HG03565 (cell line): ENCODE measurements at regions not wholly inside any gene's neighbourhood (a gene's known extent, or its start where the extent isn't known, plus 50 kb on each side); places are given as distances from the start of the nearest gene placed in this dataset.

ENCODE experiments used
- ATAC-seq: cut with Tn5 transposase; IDR thresholded peaks from one replicate; pipeline ENCODE4 v1.9.1; 2021; ENCODE audit warnings: mild to moderate bottlenecking, moderate library complexity; ENCODE audit not compliant: unreplicated experiment

GRCh38 chrX:15985937-15986336, 131.3 kb upstream of the AP1S2 start:
- ATAC-seq, result no peak

DNA sequence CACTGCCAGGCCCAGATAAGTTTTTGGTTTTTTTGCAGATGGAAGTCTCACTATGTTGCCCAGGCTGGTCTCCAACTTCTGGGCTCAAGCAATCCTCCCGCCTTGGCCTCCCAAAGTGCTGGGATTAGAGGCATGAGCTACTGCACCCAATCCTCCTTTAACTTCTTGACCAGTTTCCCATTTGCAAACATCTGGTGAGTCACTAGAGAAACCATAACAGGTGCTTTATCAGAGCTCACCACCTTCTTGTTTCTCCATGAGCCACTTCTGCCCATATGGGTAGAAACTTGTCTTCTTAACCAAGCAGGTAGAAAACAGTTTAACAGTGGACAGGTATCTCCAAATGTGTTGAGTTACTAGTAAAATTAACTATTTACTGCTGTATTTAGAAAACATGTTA, 128.4 kb upstream of the AP1S2 start:
- ATAC-seq, result no peak

DNA sequence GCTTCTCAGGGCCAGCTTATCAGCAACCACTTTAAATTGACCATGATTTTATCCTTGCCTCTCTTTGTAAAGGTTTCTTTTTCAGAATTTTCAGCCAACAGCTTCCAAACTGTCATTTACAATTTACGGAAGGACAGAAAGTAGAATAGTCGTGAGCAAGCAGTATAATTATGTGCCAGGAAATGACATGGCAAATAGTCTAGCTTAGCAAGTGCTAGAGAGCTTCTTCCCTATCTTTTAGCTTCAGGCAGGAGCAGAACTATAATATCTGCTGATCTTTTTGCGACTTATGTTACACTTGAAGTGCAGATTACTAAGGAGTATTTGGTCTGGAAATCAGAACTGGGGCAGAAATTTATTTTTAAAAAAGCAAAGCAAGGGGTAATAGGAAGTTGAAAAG, 123.0 kb upstream of the AP1S2 start:
- ATAC-seq, result no peak

DNA sequence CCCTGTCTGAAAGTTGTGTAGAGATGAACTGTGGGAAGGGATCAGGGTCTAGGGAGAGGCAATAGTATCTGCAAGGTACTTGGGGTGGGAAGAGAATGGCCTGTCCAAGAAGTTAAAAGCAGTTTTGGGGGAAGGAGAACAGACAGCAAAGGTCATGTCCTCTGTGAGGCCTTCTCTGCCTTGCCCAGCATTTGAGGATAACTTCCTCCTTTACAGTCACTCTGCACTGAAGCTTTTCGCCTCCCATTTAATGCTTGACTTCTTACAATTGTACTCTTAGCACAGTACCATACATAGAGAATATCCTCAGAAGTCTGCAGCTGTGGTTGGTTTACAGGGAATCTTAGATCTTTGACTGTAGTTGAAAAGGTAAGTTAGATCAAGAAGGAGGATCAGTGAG, 121.8 kb upstream of the AP1S2 start:
- no peak for ATAC-seq

- no peak for ATAC-seq
Measured at GRCh38 chrX:15973946-15974345, 119.3 kb upstream of the AP1S2 start.

- no peak for ATAC-seq
Measured at GRCh38 chrX:15973299-15973698, 118.7 kb upstream of the AP1S2 start.

GRCh38 chrX:15971696-15972095, 117.1 kb upstream of the AP1S2 start:
- ATAC-seq, result no peak

DNA sequence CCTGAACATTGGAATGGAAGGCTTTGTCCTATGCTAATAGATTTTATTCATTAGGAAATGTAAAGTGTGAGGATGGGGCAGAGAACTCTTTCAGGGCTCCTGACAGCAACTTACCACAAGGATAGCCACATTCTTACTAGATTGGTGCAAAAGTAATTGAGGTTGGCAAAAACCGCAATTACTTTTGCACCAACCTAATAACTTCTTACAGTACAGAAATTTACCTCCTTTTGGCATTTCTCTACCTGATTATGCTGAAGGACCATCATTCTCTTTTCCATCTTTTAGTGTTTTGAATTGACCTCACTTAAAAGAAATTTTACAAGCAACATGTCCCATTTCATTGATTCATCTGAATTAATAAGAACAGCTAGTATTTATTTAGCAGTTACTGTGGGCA, 109.2 kb upstream of the AP1S2 start:
- ATAC-seq, result no peak

DNA sequence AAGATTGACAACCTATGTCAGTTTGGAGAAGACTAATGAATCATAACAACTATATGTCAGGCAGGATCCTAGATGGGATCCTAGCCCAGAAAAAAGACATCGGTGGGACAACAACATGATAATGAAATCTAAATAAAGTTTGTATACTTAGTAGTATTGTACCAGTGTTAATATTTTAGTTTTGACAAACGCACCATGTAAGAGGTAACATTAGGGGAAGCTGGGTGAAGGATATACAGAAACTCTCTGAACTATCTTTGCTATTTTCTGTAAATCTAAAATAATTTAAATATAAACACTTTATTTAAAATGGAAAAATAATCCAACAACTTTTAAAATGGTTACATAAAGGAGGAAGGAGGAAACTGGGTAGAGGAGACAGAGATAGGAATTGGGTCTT, 105.6 kb upstream of the AP1S2 start:
- no peak for ATAC-seq

GRCh38 chrX:15956681-15957080, 102.1 kb upstream of the AP1S2 start:
- no peak for ATAC-seq

DNA sequence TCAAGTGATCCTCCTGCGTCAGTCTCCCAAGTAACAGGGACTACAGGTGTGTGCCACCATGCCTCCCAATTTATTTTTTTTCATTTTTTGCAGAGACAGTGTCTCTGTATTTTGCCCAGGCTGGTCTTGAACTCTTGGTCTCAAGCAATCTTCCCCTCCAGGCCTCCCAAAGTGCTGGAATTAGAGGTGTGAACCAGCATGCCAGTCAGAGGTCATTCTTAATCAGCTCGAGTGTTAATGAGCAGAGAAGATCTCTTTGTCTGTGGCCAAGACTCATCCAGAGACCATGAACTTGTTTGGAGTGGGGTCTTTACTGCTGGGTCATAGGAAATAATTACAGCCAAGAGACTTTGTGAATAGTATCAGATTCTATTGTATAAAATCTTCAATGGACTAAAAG, 99.2 kb upstream of the AP1S2 start:
- ATAC-seq, result no peak

- no peak for ATAC-seq
Measured at GRCh38 chrX:15952212-15952611, 97.6 kb upstream of the AP1S2 start.

DNA sequence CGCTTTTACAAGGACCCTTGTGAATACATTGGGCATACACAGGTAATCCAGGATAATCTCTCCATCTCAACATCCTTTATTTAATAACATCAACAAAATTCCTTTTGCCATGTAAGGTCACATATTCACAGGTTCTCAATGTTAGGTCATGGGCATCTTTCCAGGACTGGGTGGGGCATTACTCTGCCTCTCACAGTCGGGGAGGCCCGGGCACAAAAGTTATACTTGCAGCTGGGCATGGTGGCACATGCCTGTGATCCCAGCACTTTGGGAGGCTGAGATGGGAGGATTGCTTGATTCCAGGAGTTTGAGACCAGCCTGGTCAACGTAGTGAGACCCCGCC, 93.7 kb upstream of the AP1S2 start:
- ATAC-seq, result no peak

DNA sequence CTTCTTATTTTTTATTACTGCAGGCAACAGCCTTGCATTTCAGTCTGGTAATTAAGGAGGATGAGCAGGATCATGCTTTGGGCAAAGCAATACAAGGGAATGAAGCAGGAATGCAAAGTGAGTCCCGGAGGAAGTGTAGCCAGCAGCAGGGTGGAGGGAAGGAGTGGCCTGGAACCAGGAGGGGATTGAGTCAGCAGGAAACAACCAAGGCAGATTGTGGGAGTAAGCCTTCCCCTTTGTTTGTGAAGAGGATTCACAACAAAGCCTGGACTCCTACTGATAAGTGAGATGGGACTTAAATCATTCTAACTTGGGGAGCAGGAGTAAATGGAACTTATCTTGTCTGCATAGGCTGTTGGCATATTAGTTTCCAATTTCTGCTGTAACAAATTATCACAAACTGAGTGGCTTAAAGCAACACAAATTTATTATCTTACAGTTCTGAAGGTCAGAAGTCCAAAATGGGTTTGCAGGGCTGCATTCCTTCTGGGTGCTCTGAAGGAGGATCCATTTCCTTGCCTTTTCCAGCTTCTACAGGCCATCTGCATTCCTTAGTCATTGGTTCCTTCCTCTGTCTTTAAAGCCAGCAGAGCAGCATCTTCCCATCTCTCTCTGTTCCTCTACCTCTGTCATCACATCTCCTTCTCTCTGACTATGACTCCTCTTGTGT, 93.2 kb upstream of the AP1S2 start:
- no peak for ATAC-seq

DNA sequence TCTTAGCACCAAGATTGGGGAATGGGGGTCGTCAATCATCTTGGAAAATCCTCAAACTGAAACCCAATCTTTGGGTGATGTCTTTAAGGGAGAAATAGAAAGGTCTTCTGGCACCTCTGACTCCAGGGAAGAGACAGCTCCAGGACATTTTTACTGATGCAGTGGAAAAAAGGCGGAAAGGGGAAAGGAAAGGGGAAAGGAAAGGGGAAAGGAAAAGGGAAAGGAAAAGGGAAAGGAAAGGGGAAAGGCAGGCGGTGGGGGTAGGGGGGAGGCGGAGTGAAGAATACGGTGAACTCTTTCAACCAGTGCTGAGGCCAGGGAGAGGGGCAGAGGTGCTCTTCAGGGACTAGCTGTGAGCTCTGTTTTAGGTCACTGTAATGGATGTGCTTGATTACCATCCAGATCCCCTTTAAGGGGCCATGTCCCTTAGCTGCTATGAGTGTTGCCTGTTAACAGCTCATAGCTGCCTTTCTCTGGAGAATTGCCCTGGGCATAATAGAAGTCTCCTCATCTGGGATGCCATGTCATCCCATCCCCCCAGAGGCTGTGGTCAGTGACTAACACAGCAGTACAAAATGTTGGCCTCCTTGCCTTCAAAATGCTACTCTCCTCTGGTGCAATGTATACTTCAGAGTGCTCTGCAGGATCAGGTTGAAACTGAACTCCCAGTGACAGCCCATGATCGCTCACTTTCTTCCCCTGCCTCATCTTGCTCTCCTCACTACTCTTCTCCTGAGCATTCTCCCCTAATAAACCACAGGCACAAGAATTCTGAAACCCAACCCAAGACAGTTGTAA, 92.4 kb upstream of the AP1S2 start:
- ATAC-seq, result no peak

- no peak for ATAC-seq
Measured at GRCh38 chrX:15943391-15943790, 88.8 kb upstream of the AP1S2 start.

- no peak for ATAC-seq
Measured at GRCh38 chrX:15942307-15942706, 87.7 kb upstream of the AP1S2 start.

DNA sequence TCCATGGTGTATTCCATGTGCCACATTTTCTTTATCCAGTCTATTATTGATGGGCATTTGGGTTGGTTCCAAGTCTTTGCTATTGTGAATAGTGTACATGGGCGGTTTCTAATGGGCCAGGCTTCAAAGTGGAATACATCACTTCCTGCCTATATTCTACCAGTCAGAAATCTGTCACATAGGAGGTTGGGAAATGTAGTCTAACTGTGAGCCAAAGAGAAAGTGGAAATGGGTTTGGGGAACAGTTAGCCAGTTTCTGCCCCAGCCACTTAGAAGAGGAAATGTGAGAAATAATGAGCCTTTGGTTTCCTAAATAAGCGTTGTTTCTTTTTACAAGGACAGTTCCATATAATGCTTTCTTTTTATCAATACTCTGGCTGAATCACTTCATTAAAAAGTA, 85.1 kb upstream of the AP1S2 start:
- no peak for ATAC-seq

GRCh38 chrX:15938072-15938471, 83.5 kb upstream of the AP1S2 start:
- ATAC-seq, result no peak

DNA sequence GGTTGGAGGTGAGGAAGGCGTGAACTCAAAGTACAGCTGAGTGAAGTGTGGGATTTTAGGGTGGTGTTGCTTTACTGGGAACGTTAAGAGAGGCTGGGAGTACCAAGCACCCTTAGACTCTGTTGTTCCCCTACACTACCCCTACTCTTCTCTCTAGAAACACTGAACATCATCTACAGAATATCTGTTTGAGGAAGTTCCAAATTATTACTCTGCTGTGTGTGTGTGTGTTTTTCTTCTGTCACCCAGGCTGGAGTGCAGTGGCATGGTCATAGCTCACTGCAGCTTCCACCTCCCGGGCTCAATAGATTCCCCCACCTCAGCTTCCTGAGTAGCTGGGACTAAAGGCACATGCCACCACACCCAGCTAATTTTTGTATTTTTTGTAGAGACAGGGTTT, 76.7 kb upstream of the AP1S2 start:
- ATAC-seq, result no peak

GRCh38 chrX:15930585-15930984, 76.0 kb upstream of the AP1S2 start:
- no peak for ATAC-seq

- ATAC-seq, result no peak
Measured at GRCh38 chrX:15929194-15929593, 74.6 kb upstream of the AP1S2 start.

GRCh38 chrX:15926622-15927021, 72.0 kb upstream of the AP1S2 start:
- ATAC-seq, result no peak
